K562 (cell line): ENCODE measurements at regions not wholly inside any gene's neighbourhood (a gene's known extent, or its start where the extent isn't known, plus 50 kb on each side); places are given as distances from the start of the nearest gene placed in this dataset.

ENCODE experiments used
- CCNT2 ChIP-seq: IDR thresholded peaks from 2 replicates; pipeline ENCODE4 v1.6.1; 2011; ENCODE audit warnings: borderline replicate concordance, low read depth, mild to moderate bottlenecking, moderate library complexity, mixed read lengths, low read length; ENCODE audit not compliant: insufficient read length; ENCODE audit errors: extremely low read depth
- USF1 ChIP-seq: sonication (generic); formaldehyde crosslinking; IDR thresholded peaks from 2 replicates; pipeline ENCODE4 v1.9.0; 2022; ENCODE audit warnings: mild to moderate bottlenecking, missing genetic modification reagents
- ZBTB8A ChIP-seq: fragments of 450-650 bp; IDR thresholded peaks from 2 replicates; pipeline ENCODE4 v1.6.1; 2018; ENCODE audit warnings: mild to moderate bottlenecking, moderate library complexity; ENCODE audit not compliant: partially characterized antibody
- ZNF217 ChIP-seq: sonication (generic); formaldehyde crosslinking; IDR thresholded peaks from 2 replicates; pipeline ENCODE4 v1.8.0; 2022; ENCODE audit warnings: mild to moderate bottlenecking, missing genetic modification reagents
- ZNF318 ChIP-seq, 2 experiments: fragments of 450-650 bp; IDR thresholded peaks; 2 replicates each; pipeline ENCODE4 v1.6.1; 2016; ENCODE audit warnings: mild to moderate bottlenecking in 2 of 2, borderline replicate concordance in 1 of 2, low read depth in 1 of 2, moderate library complexity in 1 of 2

- TF ChIP-seq ZNF318 (IDR thresholded peaks at IDR 0.05; ENCODE audit: borderline replicate concordance in 1 of 2, low read depth in 1 of 2) (no peak), ZBTB8A (no peak), USF1 (CRISPR knock-in tag) (no peak), ZNF217 (CRISPR knock-in tag) (no peak), CCNT2 (no peak)
These were observed 273.6 kb downstream of the ASXL3 start (continued) for GRCh38 chr18:33851546-33852078.
